GM19238 (cell line): ENCODE measurements at regions not wholly inside any gene's neighbourhood (a gene's known extent, or its start where the extent isn't known, plus 50 kb on each side); places are given as distances from the start of the nearest gene placed in this dataset.

Source experiments
- DNase-seq: peaks from one replicate; pipeline ENCODE4 v3.0.0; 2011; ENCODE audit warnings: low spot score; ENCODE audit not compliant: insufficient read length

DNA sequence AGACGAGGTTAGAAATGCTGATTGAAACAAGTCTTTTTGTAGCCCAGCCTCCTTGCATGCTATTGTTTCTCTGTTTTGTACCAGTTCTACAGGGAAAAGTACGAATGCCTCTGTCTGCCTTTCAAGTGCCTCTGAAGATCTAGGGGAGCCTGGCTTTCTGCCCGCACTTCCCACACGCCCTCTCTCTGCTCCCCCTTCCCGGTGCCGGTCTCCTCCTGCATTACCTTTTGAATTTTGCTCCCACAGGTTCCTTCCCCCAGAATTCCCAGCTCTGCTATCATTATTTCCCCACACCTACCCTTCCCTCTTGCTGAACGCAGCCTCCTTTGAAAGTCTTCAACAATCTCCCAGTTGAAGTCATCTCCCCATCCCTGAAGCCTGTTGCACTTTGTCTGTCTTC, 689.7 kb downstream of the BCL11B start:
- no peak for DNase-seq

GRCh38 chr14:98591161-98591560, 680.8 kb downstream of the BCL11B start:
- DNase-seq: no peak

- DNase-seq: no peak
Measured at GRCh38 chr14:98592611-98593170, 679.3 kb downstream of the BCL11B start.

DNA sequence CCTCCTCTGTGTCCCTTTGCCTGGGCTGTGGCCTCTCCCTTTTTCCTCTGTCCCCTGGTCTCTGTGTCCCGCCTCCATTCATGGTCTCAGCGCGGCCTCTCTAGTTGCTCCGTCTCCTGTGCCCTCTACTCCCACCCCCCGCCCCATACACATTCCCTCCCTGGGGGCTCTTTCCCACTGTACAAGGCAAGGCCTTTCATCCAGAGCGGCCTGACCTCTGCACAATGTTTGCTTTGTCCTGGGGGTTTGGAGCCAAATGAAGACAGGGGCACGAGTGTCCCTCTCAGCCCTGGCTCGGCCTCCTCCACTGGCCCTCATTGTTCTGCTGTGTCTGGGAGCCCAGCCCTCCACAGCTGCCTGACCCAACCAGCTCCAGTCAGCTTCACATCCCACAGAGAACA, 678.6 kb downstream of the BCL11B start:
- no peak for DNase-seq

DNA sequence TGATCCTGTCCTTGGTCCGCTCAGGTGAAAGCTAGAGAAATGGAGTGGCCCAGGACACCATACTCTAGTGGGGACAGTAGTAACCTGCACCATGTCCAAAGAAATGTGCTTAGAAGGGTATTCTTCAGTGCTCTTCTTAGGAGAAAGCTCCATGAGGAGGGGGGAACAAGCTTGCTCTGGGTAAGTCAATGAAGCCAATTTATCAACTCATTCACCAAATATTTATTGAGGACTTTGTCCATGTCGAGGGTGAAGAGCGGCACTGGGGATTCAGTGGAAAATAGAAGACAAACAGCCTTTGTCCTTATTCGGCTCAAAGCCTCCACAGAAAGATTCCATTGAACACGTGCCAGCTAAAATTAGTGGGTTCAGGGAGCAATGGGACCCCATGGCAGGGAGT, 677.8 kb downstream of the BCL11B start:
- no peak for DNase-seq

- DNase-seq: no peak
Measured at GRCh38 chr14:98598576-98598975, 673.4 kb downstream of the BCL11B start.

DNA sequence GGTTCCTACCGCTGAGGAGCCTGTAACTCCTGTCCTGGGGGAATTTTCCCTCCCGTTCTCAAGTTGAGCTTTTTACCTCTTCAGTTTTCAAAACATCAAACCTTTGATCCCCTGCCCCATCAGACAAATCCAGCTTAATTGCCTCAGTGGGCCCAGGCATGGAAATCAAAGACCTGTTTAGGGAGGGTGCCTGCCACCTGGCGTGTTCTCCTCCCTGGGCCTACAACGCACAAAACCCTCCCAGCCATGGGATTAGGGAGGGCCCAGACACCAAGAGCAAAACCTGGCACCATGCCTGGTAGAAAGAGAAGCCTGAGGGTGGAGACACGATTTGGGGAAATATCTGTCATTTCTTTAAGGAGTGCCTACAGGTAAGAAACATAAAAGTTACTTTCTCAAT, 672.9 kb downstream of the BCL11B start:
- DNase-seq: no peak

GRCh38 chr14:98602983-98603382, 669.0 kb downstream of the BCL11B start:
- DNase-seq: no peak

DNA sequence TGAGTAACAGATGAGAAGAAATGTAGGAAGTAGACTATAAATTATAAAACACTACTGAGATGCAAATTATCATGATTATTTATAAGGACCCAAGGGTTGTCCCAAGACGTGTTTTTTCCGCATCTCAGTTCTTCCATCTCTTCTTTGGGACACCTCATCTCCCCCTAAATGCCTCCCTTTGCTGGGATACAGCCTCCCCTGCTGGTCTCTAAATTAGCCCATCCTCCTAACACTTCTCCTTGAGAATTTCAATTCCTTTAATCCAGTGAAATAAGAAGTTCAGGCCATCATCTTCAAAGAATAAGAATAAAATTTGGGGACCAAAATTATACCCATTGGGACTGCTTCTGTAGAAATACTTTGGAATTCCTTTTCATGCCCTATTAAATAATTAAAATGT, 667.0 kb downstream of the BCL11B start:
- no peak for DNase-seq

DNA sequence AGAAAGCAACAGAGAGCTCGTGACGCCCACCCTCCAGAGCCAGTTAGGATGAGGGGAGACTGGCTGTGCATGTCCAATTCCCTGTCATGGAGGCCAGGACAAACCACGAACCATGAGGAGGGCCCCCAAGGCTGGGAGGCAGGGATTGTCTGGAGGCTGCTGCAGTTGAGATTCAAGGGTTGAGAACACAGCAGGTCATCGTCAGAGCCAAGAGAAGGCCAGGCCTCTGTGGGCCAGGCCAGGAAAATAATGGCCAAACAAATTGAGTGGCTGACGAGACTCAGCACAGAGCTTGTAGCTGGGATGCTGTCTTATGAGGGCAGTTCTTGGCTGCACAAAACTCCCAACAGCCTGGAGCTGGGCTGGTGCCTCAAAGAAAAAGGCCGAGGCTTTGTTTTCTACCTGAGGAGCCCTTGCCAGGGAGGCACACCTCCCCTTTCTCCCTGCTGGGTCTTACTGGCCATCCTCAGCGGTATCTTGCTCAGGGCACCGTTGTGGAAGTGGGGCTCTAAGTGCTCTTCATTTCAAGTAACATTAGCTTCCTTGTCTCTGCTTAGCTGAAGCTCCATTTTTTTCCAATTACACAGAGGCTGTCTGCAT, 665.9 kb downstream of the BCL11B start:
- DNase-seq: no peak

DNA sequence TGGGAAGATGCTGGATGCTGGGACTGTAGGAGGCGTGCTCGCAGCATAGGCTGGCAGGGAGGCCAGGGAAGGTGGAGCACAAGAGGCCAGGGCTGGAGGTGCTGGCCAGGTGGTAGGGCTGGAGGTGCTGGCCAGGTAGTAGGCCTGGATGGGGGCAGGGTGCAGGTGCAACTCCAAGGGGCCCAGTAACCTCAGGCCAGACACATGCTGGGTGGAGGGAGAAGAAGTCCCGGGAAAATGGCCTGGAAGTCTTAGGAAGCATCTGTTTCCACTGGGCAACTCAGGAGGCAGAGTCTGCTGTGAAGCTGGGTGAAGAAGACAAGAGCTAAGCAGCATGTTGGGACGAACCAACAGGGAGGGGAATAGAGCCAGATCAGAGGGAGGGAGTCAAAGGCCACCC, 665.2 kb downstream of the BCL11B start:
- DNase-seq: no peak

DNA sequence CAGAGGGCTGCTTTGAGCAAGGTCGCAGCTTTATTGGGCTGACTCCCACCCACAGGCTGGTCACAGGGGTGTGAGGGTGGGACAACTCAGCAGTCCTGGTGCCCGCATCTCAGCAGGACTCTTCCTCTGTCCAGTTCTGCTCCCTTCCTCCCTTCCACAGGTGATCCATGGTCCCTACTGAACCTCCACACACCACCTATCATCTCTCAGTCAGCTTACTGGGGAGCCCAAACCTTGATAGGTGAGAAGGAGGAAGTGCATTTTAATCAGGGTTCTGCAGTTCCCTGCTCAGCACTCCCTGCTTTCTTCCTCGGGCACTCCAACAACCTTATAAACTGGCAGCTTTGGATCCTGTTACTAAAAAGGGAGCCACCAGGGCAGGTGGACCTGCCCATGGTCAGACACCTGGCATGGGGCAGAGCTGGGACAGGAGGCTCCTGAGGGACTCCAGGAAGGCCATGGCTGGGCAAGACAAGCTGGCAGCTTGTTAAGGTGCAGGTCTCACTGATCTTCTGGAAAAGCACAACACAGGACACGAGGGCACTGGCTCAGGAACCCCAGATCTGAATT, 664.6 kb downstream of the BCL11B start:
- DNase-seq: no peak

DNA sequence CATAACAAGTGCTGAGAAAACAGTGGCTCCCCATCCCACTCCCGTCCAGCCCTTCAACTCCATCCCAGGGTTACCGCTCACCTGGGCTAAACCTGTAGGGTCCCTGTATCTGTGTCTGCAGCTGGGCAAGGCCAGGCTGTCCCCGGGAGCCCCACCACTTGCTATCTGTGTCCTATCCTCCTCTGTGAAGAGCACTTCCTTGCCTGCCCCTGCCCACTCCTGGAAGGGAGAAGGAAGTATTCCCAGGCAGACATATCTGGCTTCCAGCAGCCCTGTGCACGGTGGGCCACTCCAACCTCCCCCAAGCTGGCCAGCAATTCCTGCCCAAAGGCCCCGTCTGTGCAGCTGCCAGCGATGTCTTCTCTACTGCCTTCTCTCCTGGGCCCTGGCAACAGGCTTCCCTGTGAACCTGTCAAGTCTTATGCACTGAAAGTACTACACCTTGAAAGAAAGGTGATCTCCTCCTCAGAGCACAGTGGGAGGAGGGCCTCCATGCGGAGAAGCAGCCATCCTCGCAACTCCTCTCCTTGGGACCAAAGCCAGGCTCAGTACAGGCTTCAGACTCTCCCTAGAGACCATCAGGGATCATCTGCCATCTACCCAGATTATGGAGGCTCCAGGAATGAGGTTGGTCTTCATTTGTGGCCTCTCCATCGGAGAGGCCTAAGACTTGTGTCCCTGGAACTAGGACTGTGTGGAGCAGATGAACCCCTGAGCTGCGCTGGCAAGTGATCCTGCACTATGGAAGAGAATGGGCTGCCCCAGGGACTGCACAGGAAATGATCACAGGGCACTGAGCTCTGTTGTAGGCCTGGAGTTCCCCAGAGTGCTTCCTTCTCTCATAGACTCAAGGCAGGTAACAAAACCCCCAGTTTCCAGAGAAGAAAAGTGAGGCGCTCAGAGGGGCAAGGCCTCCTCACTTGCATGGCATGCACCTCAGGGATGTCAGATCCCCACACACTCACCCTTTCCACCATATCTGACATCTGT, 663.6 kb downstream of the BCL11B start:
- DNase-seq: no peak

DNA sequence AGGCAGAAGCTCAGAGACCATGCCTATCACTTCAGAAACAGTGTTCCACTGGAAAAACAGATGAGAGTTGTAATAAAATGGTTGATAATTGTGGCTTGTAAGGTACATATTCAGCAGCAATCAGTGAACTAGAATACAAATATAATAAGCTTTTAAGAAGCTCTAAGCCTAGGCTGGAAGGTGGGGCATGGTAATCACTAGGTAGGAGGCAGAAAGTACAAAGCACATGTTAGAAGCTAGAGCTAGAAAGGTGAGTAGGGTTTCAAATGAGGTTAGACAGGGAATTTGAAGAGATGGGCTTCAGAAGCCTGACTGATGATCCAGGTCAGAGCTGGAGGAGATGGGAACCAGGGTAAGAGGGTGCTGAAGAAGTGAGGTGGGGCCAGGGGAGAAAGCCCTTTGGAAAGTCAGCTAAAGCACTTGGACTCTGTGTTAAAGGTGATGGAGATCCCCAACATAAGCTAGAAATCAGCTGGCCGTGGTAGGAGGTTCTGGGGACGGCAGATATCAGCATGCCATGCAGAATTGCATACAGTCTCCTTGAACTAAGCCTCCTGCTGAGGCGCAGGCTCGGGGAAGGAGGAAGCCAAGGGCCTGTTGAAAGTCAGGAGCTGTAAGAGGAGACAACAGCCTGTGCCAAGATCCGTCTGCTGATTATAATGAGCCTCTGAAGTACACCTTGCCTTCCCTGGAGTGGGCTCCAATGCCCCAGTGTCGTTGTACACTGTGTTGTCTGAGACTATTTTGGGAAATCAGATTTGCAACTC, 659.4 kb downstream of the BCL11B start:
- DNase-seq: no peak

DNA sequence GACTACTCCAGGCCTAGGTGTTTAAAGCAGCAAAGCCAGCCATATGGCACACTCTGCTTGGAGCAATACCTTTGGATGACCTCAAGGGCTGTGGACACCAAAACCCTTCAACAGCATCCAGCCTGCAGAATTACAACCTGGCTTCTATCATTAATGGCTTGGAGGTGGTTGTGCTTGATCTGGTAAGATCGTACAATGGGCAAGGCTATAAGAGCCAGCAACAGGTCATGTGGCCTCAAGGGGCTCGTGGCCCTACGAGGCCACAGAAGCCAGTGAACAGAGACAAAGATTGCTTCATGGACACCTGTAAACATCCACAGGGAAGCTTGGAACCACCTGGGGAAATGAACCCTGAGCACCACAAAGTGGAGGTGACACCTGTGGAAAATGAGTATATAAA, 657.3 kb downstream of the BCL11B start:
- DNase-seq: no peak

GRCh38 chr14:98622208-98623051, 649.6 kb downstream of the BCL11B start:
- DNase-seq: no peak

- DNase-seq: no peak
Measured at GRCh38 chr14:98623788-98624415, 648.1 kb downstream of the BCL11B start.

DNA sequence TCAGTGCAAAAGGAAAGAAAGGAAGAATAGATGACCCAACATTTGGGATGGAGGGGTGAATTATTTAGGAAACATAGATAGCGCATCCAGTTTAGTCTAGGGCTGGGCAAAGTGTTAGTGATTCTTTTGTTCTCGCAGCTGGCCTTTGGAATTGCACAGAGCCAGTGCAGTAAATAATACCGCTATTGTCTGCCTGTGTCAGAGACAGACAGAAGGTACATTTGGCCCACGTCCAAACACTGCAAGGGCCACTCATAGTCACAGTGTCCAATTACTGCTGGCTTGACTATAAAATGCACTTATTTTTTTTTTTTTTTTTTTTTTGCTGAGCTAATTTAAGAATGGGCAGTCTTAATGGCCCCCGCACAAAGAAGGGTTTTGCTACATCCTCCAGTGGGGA, 638.6 kb downstream of the BCL11B start:
- no peak for DNase-seq

DNA sequence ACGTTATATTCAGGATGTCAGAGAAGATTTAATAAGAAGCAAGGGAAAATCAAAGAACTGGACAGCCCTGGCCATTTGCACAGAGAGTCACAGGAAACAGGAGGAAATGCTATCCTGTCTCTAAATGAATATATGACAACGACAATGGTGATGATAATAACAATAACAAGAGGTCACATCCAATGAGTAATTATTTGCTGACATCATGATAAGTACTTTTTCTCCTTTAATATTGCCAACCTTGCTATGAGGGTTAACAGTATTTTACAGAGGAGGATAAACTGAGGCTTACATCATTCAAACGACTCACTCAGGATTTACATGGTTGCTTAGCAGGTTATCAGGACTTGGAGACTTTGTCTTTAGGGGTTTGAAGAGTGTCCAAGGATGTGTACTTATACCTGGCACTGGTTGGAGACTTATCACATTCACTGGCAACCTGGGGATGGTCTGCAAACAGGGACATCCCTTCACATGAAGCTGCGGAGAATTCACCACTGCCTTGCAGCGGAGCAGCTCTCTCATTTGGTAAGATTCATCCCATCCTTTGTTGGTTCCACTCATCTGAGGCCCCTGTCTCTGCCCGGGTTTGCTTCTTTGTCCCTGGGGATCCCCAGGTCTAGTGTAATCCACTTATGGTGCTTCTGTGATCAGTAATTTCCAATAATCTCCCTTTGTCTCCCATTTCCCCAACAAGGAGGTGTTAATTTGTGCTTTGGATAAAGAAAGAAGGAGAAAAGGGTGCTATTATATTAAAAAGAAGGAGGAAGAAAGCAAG, 637.8 kb downstream of the BCL11B start:
- DNase-seq: no peak
